NCI-H1694 treated with DMSO at 0.1 percent for 48 hours (cell line): ENCODE measurements at regions not wholly inside any gene's neighbourhood (a gene's known extent, or its start where the extent isn't known, plus 50 kb on each side); places are given as distances from the start of the nearest gene placed in this dataset.

Experiments
- DNase-seq: peaks from one replicate; lab custom pipeline; 2025; lab: John Stamatoyannopoulos, UW

DNA sequence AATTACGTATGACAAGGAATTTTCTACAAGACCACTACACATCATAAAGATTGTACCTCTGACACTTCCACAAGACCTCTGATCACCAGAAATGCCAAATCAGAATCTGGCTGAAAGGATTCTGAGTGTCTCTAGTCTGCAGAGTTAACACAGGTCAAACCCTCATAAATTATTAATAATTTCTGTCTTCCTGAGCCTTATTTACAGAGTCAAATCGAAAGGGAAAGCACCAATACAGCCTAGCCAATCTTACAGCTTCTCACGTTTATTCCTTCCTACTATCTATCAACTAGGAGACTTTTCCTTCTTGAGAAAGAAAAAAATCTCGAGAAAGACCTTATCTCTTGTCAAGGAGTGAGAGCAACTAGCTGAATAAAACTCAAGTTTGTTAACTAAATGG lies 2151.6 kb downstream of the MRPL39 start:
- no peak for DNase-seq

DNA sequence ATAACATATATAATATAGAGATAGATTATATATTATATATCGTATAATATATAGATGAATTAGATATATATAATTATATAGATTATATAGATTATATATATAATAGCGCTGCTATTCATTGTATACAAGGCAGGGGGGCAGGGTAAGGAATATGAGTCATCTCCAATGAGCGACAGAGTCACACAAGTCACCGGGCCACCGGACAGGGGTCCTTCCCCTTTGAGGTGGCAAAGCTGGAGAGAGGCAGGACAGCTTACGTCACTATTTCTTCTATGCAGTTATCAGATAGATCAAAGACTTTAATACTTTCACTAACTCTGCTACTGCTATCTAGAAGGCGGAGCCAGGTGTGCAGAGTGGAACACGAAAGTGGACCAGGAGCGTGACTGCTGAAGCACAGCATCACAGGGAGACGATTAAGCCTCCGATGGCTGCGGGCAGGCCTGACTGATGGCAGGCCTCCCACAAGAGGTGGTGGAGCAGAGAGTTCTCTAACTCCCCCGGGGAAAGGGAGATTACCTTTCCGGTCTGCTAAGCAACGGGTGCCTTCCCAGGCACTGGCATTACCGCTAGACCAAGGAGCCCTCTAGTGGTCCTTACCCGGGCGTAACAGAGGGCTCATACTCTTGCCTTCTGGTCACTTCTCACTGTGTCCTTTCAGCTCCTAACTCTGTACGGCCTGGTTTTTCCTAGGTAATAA lies 2154.7 kb downstream of the MRPL39 start:
- DNase-seq: no peak

DNA sequence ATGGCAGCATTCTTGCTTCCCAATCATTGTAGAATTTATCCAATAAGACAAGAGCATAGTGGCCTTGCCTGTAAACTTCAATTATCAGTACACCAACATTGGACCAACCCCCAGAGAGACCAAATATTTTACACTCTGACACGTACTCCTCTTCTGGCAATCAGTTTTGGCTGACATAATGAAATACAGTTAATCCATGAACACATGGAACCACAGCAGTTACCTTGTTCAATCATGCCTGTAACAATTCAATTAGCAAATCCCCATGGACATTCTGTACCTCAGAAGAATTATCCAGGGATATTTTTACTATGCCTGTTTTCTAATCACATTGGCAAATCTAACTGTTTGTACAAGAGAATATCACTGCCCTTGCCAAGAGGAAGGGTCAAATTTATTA lies 2162.0 kb downstream of the MRPL39 start:
- DNase-seq: peak; percentile 27

GRCh38 chr21:23438081-23438480 lies 2169.2 kb downstream of the MRPL39 start:
- DNase-seq: no peak

- DNase-seq: peak; percentile 34
Measured at GRCh38 chr21:23402929-23403520, 2204.3 kb downstream of the MRPL39 start.

DNA sequence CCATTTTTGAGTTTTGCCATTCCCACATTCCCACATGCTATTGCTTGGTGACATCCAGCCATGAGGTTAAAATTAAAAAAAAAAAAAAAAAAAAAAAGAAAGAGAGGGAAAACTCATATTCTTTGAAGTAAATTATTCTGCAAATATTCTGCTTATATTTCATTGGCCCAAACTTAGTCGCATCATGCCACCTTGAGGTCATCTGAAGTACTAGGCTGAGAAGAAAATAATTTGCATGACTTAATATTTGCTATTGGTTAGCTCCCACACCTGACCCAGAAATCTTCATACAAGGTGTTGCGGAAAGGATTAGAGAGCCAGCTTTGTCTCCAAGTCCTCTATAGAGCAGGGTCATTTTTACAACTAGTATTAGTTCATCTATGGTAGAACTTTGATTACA lies 2206.0 kb downstream of the MRPL39 start:
- peak; percentile 54 for DNase-seq

GRCh38 chr21:23398726-23399125 lies 2208.6 kb downstream of the MRPL39 start:
- DNase-seq: peak; percentile 57

- no peak for DNase-seq
Measured at GRCh38 chr21:23394458-23394857, 2212.8 kb downstream of the MRPL39 start.

- DNase-seq: no peak
Measured at GRCh38 chr21:23384679-23385078, 2222.6 kb downstream of the MRPL39 start.

GRCh38 chr21:23374155-23374554 lies 2233.1 kb downstream of the MRPL39 start:
- no peak for DNase-seq

GRCh38 chr21:23356905-23357304 lies 2250.4 kb downstream of the MRPL39 start:
- DNase-seq: no peak

DNA sequence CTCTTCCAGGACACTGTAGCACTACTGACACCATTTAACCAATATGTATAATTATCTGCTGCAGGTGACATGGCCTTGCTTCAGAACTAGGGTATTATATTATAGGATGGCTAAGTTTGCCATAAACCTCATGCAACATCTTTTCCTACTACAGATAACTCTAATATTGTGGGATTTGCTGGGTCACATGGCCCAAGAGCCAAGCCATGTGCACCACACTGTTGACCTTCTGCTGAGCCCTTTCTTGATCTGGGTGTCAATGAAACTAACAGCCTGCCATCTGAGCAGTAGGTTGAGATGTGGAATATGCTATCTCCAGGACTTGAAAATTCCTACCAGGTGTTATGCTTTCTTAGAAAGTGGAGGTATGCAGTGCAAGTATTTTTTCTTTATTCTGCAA lies 2291.1 kb downstream of the MRPL39 start:
- no peak for DNase-seq

DNA sequence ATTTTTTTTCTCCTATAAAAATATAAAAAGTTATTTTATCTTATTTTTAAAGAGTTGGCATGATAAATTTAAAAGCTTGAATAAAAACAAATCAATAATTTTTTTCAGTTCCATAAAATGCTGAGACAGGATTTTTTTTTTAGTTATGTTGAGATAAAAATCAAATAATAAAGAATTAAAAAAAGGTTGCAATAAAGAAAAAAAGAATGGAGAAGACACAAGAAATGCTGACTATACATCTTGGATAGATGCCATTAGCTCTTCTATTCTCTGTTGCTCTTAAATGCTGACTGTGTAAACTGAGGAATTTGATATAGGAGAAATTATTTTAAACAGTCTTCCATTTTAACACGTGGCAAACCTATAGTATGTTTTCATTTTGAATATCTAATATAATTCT lies 2298.5 kb downstream of the MRPL39 start:
- DNase-seq: no peak

GRCh38 chr21:23307065-23307464 lies 2300.2 kb downstream of the MRPL39 start:
- no peak for DNase-seq

DNA sequence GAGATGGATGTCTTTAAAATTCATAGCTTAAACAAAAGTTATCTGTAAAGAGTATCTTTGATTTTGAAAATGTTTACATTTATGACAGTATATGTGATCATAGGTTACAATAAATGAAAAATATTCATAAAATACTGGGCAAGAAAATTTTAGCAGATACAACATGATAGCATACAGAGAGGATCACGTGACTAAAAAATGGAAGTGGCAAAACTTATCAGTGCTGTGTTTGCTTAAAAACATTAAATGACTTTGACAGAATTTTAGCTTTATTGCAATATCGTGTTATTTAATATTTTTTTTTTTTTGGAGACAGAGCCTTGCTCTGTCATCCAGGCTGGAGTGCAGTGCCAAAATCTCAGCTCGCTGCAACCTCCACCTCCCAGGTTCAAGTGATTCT lies 2294.1 kb downstream of the NCAM2 start:
- DNase-seq: no peak

GRCh38 chr21:23281917-23282316 lies 2283.7 kb downstream of the NCAM2 start:
- no peak for DNase-seq

DNA sequence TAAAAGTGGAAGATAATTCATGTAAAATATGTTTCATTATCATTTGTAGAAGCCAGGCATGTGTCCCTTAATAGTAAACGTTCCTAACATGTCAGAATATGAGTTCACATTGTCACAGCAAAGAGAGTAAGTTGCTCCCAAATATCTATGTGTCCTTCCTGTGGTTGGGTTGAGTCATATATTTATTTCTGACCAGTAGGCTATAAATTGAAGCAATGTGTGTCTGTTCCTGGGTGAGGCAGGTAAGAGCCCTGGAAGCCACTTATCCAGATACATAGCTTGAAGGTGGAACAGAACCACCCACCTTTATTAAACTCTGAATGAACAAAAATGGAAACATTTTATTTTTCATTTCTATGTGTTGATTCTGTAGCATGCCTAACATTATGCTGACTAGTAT lies 2251.6 kb downstream of the NCAM2 start:
- no peak for DNase-seq

DNA sequence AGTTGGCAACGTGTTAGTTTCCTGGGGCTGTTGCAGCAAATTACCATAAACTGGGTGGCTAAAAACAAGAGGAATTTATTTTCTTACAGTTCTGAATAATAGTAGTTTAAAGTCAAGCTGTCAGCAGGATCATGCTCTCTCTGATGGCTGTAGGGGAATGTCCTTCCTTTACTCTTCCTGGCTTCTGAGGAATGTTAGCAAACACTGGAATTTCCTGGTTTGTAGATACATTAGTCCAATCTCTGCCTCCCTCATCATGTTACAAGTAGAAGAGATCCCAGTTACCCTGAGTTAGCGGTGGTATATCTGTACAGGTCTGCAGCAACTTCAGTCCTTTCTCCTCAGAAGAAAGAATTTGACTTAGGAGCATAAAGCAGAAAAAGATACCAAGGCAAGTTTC lies 2249.1 kb downstream of the NCAM2 start:
- DNase-seq: no peak

DNA sequence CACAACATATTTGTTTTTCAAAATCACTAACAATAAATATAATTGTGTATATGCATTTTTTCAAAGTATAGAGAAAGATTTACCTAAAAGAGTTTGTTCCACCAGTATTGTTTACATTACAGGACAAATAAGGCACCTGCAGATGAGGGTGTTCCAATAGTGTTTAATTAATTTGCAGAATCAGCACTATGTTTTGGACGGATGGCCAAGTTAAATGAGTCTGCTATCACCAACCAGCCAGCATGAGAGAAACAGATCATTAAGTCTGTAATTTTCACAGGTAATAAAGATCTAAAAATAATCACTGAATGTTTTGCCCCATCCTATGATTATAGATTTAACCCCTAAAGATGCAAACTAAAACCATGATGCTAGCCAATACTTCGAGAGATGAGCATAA lies 2247.0 kb downstream of the NCAM2 start:
- DNase-seq: no peak

DNA sequence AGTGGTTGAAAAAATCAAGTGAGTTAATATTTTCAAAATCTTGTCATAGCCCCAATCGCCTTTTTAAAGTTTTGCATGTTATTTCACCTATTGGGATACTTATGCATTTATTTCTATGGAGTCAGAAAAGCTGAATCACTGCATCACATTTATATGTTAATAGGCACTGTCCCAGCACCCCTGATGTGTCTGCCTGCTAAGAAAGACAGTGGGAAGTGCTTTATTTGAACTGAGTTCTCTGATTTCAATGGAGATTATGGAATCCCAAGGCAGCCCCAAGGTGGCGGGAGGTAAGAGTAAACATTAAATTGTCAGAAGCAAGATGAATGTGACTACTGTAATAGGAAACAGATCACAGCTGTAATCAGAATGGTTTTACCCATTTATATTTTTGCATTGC lies 2225.7 kb downstream of the NCAM2 start:
- DNase-seq: no peak

- DNase-seq: no peak
Measured at GRCh38 chr21:23218667-23219066, 2220.5 kb downstream of the NCAM2 start.

DNA sequence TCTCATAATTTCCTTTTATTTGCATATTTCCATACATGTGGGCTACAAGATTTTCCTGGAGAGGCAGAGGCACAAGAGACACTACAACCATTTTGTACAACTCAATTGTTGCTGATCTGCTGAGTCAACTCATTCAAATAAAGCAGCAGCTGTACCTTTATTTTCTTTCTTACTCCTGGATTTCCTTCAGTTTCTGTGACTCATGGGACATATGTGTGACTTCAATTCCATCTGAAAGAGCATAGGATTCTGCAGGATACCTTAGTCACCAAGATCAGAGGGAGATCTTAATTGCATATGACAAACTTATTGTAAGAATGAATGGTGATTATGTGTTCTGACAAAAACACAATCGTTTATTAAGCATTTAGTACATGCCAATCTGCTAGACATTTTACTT lies 2219.4 kb downstream of the NCAM2 start:
- DNase-seq: no peak

DNA sequence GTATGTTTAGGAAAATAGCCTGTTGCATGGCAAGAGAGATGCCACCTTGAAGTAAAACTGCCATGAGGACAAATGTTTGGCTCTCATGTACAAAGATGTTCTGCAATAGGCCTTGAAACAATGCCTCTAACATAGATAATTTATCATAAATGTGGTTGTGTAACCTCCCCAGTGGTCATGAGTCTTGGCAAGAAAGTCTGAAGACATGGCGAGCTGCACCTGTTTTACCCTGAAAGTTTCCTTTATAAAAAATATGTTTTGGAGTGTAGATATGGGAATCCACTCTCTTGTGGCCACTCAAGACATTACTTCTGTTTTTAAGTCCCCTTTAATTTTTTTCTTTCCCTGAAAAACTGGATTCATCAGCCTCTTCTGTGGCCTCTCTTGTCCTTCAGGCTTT lies 2217.1 kb downstream of the NCAM2 start:
- no peak for DNase-seq
